ENCODE measurements at regions not wholly inside any gene's neighbourhood (a gene's known extent, or its start where the extent isn't known, plus 50 kb on each side); places are given as distances from the start of the nearest gene placed in this dataset.
A peak's percentile ranks its signal among the peaks of the same experiment; 100 is the strongest.
"Not testable (repeated sequence)": the region's sequence is repeated elsewhere in the genome, so short reads cannot be mapped to it uniquely, and the experiment has no call there.

DNA sequence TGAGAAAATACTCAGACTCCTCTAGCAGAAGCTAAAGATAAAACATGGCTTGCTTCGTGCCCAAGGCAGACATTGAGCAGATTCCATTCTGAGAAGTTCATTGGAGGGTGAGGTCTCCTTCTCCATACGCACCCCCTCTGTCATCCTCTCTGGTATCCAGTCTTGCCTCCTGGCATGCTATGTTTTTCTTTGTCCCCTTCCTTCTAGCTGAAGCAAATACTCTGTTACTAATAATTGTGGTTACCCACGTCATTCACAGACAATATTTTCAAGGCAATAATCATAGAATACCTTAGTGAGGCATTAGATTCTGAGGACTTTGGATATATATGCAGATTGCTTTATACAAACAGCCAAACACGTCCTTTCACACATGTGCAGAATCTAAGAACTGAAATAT lies 66.2 kb upstream of the KLF7 start:
- intact Hi-C loops (cut with DNase I), result no loop called here
- Histone ChIP-seq H3K27me3 (no peaks in the 10 kb centered on the region), H3K9me3 (no peaks in the 10 kb centered on the region), H3K4me3 (no peak overlapping the region), H3K4me1 (peaks cover 24 to 39% (median 27%) of the 10 kb centered on the region in 4 donors), H3K27ac (replicated peaks in 1 of 4) (no peak overlapping the region), H3K36me3 (no peaks in the 10 kb centered on the region)
- no peak for DNase-seq (ENCODE audit: extremely low spot score)
- TF ChIP-seq, protein P1, sequence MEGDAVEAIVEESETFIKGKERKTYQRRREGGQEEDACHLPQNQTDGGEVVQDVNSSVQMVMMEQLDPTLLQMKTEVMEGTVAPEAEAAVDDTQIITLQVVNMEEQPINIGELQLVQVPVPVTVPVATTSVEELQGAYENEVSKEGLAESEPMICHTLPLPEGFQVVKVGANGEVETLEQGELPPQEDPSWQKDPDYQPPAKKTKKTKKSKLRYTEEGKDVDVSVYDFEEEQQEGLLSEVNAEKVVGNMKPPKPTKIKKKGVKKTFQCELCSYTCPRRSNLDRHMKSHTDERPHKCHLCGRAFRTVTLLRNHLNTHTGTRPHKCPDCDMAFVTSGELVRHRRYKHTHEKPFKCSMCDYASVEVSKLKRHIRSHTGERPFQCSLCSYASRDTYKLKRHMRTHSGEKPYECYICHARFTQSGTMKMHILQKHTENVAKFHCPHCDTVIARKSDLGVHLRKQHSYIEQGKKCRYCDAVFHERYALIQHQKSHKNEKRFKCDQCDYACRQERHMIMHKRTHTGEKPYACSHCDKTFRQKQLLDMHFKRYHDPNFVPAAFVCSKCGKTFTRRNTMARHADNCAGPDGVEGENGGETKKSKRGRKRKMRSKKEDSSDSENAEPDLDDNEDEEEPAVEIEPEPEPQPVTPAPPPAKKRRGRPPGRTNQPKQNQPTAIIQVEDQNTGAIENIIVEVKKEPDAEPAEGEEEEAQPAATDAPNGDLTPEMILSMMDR (IDR thresholded peaks at IDR 0.05), result no peak
- 85% methylated on average over 4 of the region's 4 CpGs for WGBS

DNA sequence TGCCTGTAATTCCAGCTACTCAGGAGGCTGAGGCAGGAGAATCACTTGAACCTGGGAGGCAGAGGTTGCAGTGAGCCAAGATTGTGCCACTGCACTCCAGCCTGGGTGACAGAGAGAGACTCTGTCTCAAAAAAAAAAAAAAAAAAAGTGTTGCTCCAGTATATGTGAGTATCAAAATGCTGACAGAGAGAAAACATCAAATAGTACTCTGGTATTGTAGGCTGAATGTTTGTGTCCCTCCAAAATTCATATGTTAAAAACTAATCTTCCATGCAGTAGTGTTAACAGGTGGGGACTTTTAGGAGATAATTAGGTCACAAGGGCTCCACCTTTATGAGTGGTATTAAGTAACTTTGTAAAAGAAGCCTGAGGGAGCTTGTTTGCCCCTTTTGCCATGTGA lies 67.4 kb upstream of the KLF7 start:
- H3K36me3 ChIP-seq; H3K4me3 ChIP-seq; H3K27me3 ChIP-seq; DNase-seq (ENCODE audit: extremely low spot score); intact Hi-C loops (cut with DNase I); H3K9me3 ChIP-seq; H3K27ac ChIP-seq (replicated peaks in 1 of 4): not testable (repeated sequence)
- peaks cover 12 to 28% (median 15%) of the 10 kb centered on the region in 4 donors for H3K4me1 ChIP-seq

DNA sequence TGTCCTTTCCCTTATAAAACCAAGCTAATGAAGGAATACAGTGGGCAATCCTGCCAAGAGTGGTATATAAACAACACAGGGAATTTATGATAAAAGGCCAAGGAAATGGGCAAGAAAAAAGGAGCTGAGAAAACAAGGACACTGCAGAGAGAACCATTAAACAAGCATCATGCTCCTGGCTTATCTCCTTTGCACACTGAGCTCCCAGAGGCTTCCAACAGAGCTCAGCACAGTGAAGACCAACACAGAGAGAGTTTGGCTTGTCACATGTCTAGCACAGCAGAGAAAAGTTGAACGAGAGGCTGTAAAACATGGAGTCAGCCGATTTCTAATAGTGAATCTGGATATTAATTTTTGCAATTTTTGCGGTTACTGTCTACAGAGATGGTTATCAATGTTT lies 68.0 kb upstream of the KLF7 start:
- Histone ChIP-seq H3K4me1 (peaks cover 7 to 22% (median 13%) of the 10 kb centered on the region in 4 donors), H3K27me3 (no peaks in the 10 kb centered on the region), H3K27ac (replicated peaks in 1 of 4) (no peak overlapping the region), H3K4me3 (no peak overlapping the region), H3K36me3 (no peaks in the 10 kb centered on the region), H3K9me3 (no peaks in the 10 kb centered on the region)
- TF ChIP-seq POLR2A (IDR thresholded peaks at IDR 0.05; ENCODE audit: low read depth), result no peak
- WGBS, result 68% methylated on average over 3 of the region's 3 CpGs
- DNase-seq (ENCODE audit: extremely low spot score), result no peak
- intact Hi-C loops (cut with DNase I), result no loop called here

DNA sequence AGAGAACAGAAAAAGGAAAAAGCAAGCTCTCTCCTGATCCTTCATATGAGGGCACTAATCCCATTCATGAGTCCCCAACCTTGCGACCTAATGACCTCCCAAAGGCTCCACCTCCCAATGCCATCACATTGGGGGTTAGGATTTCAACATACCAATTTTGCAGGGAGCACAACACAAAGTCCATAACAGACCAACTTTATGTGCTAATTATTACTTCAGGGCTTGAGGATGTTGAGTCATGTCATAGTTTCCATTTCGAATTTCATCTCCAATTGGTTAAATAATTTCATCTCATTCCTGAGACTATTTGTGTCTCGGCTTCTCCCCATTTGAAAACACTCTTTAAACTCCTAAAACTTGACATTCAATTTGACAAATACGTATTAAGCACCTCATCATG lies 69.9 kb upstream of the KLF7 start:
- no peak overlapping the region for H3K27ac ChIP-seq (replicated peaks in 1 of 4)
- WGBS, result 76% methylated on average over 4 of the region's 4 CpGs
- H3K36me3 ChIP-seq, result no peaks in the 10 kb centered on the region
- no peaks in the 10 kb centered on the region for H3K9me3 ChIP-seq
- TF ChIP-seq POLR2A (IDR thresholded peaks at IDR 0.05; ENCODE audit: low read depth) (no peak), POLR2AphosphoS5 (IDR thresholded peaks at IDR 0.05) (no peak), EP300 (IDR thresholded peaks at IDR 0.05) (no peak)
- TF ChIP-seq, protein P1 (IDR thresholded peaks at IDR 0.05), result no peak
- DNase-seq (ENCODE audit: extremely low spot score), result no peak
- H3K4me3 ChIP-seq, result no peak overlapping the region
- intact Hi-C loops (cut with DNase I), result no loop called here
- H3K27me3 ChIP-seq, result no peaks in the 10 kb centered on the region
- peaks cover 19 to 25% (median 23%) of the 10 kb centered on the region in 4 donors for H3K4me1 ChIP-seq

DNA sequence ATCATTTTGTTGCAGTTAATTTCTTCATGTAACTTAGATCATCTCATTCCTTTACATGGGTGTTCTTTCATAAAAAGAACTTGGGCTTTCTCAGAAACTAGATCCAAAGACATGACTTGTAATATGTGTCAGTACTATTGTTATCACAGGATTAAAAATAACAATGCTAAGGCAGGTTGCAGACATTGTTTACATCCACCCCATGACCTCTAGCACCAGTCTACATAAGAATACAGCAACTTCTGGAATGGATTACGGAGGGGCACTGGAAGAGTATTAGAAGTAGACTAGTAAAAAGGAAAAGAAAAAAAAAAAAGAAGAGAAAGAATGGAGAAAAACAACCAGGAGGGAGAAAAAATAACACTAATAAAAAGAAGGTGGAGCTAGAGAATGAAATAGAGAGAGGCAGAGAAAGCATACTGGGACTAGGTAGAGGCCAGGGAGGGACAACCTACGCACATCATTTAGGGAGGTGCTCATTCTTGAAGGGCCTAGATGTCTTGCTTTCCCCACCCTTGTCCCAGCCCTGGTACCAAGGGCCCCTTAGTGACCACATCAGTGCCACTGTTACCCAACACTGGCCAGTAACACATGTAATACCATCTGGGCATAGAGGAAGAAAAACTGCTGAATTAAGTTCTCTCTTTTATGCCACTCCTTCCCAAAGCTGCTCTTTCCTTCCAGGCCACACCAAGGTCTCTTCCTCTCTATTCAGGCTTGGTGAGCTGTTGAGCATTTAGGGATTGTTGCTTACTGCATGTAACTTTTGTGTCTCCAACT lies 70.6 kb upstream of the KLF7 start:
- Histone ChIP-seq H3K4me1 (peaks cover 19 to 26% (median 23%) of the 10 kb centered on the region in 4 donors), H3K9me3 (no peaks in the 10 kb centered on the region), H3K36me3 (no peaks in the 10 kb centered on the region), H3K27ac (replicated peaks in 1 of 4) (no peak overlapping the region), H3K27me3 (no peaks in the 10 kb centered on the region), H3K4me3 (no peak overlapping the region)
- WGBS, result 89% methylated on average over 2 of the region's 2 CpGs
- no peak for DNase-seq (ENCODE audit: extremely low spot score)
- TF ChIP-seq POLR2AphosphoS5 (IDR thresholded peaks at IDR 0.05), result peak in 1 of 2 donors; percentile 32
- TF ChIP-seq, protein P1 (IDR thresholded peaks at IDR 0.05), result no peak
- no peak for TF ChIP-seq POLR2A (IDR thresholded peaks at IDR 0.05; ENCODE audit: low read depth)
- no peak for TF ChIP-seq EP300 (IDR thresholded peaks at IDR 0.05)
- intact Hi-C loops (cut with DNase I), result no loop called here
